Vagina (tissue), 2 donors: ENCODE measurements at regions not wholly inside any gene's neighbourhood (a gene's known extent, or its start where the extent isn't known, plus 50 kb on each side); places are given as distances from the start of the nearest gene placed in this dataset.

Experiments
- POLR2A ChIP-seq, 2 donors: fragments of 450-650 bp; IDR thresholded peaks; one replicate each; pipeline ENCODE4 v1.6.1; 2017; ENCODE audit warnings: antibody characterized with exemption in 2 of 2, mild to moderate bottlenecking in 2 of 2, moderate library complexity in 2 of 2
- POLR2AphosphoS5 ChIP-seq, 2 donors: sonication (generic); formaldehyde crosslinking; IDR thresholded peaks; one replicate each; pipeline ENCODE4 v1.9.0; 2017; ENCODE audit warnings: antibody characterized with exemption in 2 of 2, mild to moderate bottlenecking in 2 of 2, low read depth in 1 of 2; ENCODE audit not compliant: insufficient read depth in 1 of 2
- TF ChIP-seq, protein P1 (sequence below), 3 experiments: fragments of 450-650 bp in 2 of 3; fragments of 200-600 bp in 1 of 3; sonication (generic) in 1 of 3; IDR thresholded peaks; one replicate each; pipeline ENCODE4 v1.5.1; 2017 to 2019; ENCODE audit warnings: antibody characterized with exemption in 3 of 3, mild to moderate bottlenecking in 2 of 3, moderate library complexity in 2 of 3

GRCh38 chr5:74562122-74562521, 78.4 kb downstream of the ENC1 start:
- TF ChIP-seq, protein P1, sequence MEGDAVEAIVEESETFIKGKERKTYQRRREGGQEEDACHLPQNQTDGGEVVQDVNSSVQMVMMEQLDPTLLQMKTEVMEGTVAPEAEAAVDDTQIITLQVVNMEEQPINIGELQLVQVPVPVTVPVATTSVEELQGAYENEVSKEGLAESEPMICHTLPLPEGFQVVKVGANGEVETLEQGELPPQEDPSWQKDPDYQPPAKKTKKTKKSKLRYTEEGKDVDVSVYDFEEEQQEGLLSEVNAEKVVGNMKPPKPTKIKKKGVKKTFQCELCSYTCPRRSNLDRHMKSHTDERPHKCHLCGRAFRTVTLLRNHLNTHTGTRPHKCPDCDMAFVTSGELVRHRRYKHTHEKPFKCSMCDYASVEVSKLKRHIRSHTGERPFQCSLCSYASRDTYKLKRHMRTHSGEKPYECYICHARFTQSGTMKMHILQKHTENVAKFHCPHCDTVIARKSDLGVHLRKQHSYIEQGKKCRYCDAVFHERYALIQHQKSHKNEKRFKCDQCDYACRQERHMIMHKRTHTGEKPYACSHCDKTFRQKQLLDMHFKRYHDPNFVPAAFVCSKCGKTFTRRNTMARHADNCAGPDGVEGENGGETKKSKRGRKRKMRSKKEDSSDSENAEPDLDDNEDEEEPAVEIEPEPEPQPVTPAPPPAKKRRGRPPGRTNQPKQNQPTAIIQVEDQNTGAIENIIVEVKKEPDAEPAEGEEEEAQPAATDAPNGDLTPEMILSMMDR (IDR thresholded peaks at IDR 0.05), result no peak
- TF ChIP-seq POLR2A (IDR thresholded peaks at IDR 0.05) (no peak), POLR2AphosphoS5 (IDR thresholded peaks at IDR 0.05; ENCODE audit: insufficient read depth in 1 of 2, low read depth in 1 of 2) (no peak)
